ENCODE measurements at regions not wholly inside any gene's neighbourhood (a gene's known extent, or its start where the extent isn't known, plus 50 kb on each side); places are given as distances from the start of the nearest gene placed in this dataset.

- TF ChIP-seq, protein P1, sequence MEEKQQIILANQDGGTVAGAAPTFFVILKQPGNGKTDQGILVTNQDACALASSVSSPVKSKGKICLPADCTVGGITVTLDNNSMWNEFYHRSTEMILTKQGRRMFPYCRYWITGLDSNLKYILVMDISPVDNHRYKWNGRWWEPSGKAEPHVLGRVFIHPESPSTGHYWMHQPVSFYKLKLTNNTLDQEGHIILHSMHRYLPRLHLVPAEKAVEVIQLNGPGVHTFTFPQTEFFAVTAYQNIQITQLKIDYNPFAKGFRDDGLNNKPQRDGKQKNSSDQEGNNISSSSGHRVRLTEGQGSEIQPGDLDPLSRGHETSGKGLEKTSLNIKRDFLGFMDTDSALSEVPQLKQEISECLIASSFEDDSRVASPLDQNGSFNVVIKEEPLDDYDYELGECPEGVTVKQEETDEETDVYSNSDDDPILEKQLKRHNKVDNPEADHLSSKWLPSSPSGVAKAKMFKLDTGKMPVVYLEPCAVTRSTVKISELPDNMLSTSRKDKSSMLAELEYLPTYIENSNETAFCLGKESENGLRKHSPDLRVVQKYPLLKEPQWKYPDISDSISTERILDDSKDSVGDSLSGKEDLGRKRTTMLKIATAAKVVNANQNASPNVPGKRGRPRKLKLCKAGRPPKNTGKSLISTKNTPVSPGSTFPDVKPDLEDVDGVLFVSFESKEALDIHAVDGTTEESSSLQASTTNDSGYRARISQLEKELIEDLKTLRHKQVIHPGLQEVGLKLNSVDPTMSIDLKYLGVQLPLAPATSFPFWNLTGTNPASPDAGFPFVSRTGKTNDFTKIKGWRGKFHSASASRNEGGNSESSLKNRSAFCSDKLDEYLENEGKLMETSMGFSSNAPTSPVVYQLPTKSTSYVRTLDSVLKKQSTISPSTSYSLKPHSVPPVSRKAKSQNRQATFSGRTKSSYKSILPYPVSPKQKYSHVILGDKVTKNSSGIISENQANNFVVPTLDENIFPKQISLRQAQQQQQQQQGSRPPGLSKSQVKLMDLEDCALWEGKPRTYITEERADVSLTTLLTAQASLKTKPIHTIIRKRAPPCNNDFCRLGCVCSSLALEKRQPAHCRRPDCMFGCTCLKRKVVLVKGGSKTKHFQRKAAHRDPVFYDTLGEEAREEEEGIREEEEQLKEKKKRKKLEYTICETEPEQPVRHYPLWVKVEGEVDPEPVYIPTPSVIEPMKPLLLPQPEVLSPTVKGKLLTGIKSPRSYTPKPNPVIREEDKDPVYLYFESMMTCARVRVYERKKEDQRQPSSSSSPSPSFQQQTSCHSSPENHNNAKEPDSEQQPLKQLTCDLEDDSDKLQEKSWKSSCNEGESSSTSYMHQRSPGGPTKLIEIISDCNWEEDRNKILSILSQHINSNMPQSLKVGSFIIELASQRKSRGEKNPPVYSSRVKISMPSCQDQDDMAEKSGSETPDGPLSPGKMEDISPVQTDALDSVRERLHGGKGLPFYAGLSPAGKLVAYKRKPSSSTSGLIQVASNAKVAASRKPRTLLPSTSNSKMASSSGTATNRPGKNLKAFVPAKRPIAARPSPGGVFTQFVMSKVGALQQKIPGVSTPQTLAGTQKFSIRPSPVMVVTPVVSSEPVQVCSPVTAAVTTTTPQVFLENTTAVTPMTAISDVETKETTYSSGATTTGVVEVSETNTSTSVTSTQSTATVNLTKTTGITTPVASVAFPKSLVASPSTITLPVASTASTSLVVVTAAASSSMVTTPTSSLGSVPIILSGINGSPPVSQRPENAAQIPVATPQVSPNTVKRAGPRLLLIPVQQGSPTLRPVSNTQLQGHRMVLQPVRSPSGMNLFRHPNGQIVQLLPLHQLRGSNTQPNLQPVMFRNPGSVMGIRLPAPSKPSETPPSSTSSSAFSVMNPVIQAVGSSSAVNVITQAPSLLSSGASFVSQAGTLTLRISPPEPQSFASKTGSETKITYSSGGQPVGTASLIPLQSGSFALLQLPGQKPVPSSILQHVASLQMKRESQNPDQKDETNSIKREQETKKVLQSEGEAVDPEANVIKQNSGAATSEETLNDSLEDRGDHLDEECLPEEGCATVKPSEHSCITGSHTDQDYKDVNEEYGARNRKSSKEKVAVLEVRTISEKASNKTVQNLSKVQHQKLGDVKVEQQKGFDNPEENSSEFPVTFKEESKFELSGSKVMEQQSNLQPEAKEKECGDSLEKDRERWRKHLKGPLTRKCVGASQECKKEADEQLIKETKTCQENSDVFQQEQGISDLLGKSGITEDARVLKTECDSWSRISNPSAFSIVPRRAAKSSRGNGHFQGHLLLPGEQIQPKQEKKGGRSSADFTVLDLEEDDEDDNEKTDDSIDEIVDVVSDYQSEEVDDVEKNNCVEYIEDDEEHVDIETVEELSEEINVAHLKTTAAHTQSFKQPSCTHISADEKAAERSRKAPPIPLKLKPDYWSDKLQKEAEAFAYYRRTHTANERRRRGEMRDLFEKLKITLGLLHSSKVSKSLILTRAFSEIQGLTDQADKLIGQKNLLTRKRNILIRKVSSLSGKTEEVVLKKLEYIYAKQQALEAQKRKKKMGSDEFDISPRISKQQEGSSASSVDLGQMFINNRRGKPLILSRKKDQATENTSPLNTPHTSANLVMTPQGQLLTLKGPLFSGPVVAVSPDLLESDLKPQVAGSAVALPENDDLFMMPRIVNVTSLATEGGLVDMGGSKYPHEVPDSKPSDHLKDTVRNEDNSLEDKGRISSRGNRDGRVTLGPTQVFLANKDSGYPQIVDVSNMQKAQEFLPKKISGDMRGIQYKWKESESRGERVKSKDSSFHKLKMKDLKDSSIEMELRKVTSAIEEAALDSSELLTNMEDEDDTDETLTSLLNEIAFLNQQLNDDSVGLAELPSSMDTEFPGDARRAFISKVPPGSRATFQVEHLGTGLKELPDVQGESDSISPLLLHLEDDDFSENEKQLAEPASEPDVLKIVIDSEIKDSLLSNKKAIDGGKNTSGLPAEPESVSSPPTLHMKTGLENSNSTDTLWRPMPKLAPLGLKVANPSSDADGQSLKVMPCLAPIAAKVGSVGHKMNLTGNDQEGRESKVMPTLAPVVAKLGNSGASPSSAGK (IDR thresholded peaks at IDR 0.05): no peak
- no peak for TF ChIP-seq TOE1 (IDR thresholded peaks at IDR 0.05; ENCODE audit: borderline replicate concordance)
- no peak for TF ChIP-seq TOE1 (CRISPR knock-in tag; IDR thresholded peaks at IDR 0.05; ENCODE audit: borderline replicate concordance, low read depth)
These were observed 737.2 kb upstream of the GJE1 start (continued) for GRCh38 chr6:141395443-141396008.

Data from K562 (cell line).